GM21423 (cell line): ENCODE measurements at regions not wholly inside any gene's neighbourhood (a gene's known extent, or its start where the extent isn't known, plus 50 kb on each side); places are given as distances from the start of the nearest gene placed in this dataset.
A peak's percentile ranks its signal among the peaks of the same experiment; 100 is the strongest.

Source experiments
- ATAC-seq: cut with Tn5 transposase; IDR thresholded peaks from one replicate; pipeline ENCODE4 v1.9.1; 2021; ENCODE audit warnings: mild to moderate bottlenecking, moderate library complexity; ENCODE audit not compliant: unreplicated experiment

GRCh38 chr18:56545464-56545863 lies 92.9 kb downstream of the TXNL1 start:
- ATAC-seq, result no peak

DNA sequence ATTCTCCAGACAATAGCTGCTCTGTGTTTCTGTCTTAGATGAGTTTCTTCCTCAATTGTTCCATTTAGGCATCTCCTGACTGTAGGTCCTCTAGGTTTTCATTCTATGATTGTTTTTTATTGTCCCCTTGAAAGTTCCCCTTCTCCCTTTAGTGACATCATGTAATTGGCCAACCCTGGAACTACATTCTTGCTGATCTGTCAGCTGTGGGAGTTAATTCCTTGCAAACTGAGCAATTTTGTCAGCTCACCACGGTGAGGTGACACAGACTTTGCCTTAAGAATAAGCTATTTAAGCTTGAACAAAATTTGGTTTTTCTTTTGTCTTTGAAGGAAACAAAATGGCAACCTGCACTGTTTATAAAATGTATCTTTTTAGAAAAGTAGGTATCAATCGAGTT lies 95.9 kb downstream of the TXNL1 start:
- ATAC-seq, result no peak

DNA sequence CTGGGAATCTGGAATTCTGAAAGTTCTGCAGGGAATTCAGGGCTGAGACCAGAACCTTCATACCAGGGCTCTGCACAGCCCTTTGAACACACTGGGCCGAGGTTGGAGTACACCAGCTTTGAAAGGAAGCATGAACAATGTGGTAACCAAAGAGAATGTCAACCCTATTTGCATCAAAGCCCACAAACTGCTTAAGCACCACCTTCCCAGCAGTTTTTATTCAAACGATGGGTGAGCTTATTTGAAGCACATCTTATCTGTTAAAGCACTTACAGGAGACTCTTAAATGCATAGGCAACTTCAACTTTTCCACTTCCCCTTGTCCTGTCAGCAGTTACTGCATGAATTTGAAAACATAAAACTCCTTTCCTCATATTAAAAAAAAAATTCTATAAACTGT lies 96.6 kb downstream of the TXNL1 start:
- peak; percentile 56 for ATAC-seq

- no peak for ATAC-seq
Measured at GRCh38 chr18:56541340-56541739, 97.1 kb downstream of the TXNL1 start.

DNA sequence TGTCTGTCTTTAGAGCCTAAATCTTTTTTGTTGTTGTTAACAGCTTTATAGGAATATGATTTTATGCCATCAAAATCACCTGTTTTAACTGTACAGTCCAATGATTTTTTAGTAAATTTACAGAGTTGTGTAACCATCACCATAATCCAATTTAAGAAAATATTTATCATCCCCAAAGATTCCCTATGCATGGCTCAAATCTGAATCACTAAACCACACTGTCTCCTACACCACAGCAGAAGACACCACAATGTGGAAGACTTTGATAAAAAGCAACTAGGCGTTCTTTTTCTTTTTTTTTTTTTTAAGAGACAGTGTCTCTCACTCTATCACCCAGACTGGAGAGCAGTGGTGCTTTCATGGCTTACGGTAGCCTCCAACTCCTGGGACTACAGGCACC lies 99.6 kb downstream of the TXNL1 start:
- no peak for ATAC-seq

GRCh38 chr18:56532176-56532840 lies 106.1 kb downstream of the TXNL1 start:
- peak; percentile 95 for ATAC-seq

- ATAC-seq, result no peak
Measured at GRCh38 chr18:56522816-56523215, 115.6 kb downstream of the TXNL1 start.

DNA sequence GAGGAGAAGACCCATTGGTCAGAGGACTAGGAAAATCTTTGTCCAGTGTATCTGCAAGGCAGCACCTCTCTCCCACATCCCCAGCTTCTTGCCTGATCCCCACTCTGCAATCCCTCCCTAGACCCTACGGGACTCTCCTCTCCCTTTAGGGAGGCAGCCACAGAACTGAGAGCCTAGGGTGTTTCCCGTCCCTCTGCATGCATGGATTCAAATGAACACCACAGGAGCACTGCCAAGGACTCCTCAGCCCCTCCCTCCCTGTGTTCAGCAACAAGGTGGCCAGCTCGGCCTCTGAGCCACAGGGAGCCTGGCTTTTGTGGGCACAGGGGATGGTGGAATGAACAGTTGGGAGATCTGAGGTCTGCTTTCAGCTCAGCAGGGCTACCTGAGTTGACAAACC lies 117.1 kb downstream of the TXNL1 start:
- no peak for ATAC-seq

DNA sequence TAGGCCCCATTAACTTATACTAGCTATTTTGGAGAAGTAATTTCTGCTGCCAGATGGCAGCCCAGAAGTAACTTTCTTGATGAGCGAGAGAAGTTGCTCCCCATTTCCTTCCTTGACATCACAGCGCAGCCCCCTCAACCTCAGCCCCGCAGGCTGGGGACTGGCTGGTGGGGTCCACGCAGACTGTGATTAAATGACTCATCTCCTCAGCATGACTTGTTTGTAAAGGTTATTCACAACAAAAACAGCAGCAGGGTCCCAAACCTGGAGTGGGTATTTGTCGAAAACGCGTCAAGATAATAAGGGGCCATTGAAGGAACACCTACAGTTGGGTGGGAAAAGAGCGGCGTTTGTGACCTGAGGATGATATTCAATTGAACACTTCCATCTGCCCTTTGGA lies 120.6 kb downstream of the TXNL1 start:
- no peak for ATAC-seq

- no peak for ATAC-seq
Measured at GRCh38 chr18:56517196-56517595, 121.2 kb downstream of the TXNL1 start.

GRCh38 chr18:56516789-56517188 lies 121.6 kb downstream of the TXNL1 start:
- ATAC-seq, result no peak

GRCh38 chr18:56515522-56515921 lies 122.9 kb downstream of the TXNL1 start:
- ATAC-seq, result no peak

DNA sequence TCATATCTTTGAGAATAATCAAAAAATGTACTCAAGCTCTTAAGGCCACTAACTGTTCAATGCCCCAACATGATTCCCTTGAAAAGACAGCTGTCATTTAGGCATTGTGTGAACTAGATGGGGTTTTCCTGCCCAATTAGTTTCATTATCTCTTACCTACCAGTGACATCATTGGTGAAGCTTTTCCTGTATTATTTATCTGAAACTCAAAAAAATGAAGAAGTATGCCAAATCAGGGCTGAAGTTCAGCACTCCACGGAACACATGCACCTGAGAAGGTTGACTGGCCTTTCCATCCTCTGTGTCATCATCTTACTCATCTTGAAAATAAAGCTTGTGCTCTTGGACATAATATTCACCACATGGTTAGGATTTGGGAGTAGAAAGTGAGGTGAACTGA lies 126.4 kb downstream of the TXNL1 start:
- ATAC-seq, result peak; percentile 69

DNA sequence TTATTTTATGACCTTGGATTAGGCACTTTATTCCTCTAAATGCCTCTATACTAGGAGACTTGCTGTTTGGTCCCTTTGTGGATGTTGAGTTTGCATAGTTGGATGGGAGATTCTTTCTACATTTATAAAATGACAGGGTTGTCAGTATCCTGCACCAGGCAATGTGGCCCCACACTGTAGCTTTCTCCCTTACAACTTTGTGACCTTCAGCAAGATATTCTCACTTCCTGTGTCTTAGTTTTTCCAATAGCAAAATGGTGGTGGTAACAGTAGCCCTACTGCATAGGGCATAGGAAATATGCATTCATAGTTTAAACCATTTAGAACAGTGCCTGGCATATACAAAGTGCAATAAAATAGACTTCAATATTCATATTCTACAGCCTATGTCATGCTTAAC lies 128.3 kb downstream of the TXNL1 start:
- ATAC-seq, result no peak

DNA sequence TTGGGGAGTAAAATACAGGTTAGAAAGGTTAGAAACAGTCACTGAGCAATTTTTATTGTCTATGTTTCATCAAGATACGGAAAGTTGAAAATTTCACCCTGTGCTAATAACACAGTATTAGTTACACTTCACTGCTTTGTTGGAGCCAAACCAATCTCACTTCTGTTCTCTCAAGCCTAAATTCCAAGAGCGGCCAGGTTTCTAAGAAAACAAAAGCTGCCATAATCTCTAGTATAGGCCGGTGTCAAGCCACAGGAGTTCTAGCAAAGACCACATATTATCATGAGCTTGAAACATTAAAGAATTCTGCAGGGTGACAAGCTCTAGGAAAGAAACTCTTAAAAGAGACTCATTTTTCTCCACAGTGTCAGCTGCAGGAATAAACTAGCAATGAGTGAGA lies 128.7 kb downstream of the TXNL1 start:
- ATAC-seq, result no peak

GRCh38 chr18:56508370-56509036 lies 129.9 kb downstream of the TXNL1 start:
- no peak for ATAC-seq

DNA sequence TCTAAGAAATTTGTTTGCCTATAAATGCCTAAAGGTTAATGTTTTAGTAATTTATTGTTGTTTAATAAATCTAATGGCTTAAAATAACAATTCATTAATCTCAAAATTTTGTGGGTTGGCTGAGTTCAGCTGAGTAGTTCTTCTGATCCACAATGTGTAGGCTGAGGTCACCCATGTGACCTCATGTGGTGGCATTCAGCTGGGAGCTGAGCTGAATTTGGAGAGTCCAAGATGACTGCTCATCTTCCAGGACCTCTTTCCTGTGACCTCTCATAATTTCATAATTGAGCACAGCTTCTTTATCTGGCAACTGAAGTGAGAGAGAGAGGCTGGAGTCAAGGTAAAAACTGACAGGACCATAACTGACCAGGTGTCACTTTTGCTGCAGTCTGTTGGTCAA lies 132.4 kb downstream of the TXNL1 start:
- ATAC-seq, result no peak

DNA sequence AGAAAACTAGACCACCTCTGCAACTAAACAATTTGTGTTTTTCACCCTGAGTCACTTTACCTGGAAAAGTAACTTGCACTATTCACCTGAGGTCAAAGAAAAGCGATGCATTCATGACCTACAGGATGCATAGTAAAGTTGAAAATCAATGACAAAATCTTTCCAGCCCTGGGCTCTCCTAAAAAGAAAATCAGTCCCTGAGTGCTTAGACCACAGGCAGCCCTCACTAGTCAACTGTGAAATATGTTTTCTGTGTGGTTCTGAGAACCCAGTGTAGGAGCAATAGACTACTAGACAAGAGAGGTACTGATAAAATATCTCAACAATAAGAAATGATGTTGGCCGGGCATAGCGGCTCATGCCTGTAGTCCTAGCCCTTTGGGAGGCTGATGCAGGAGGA lies 133.1 kb downstream of the TXNL1 start:
- no peak for ATAC-seq

DNA sequence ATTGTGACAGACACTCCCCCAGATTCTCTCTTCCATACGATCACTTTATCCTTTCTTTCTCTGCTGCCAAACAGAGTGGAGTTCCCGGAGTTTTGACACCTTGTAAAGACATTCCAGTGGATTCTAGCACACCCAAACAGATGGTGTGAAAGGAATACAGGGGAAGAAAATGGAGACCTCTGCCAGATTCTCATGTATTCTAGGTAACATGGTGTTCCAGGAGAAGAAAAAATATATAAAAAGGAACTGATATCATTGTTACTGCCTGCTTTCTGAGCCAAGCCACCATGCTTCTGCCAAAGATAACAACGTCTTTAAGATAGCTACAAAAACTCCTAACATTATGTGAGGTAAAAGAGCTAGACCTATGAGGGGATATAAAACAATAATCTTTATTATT lies 136.5 kb downstream of the TXNL1 start:
- ATAC-seq, result no peak

DNA sequence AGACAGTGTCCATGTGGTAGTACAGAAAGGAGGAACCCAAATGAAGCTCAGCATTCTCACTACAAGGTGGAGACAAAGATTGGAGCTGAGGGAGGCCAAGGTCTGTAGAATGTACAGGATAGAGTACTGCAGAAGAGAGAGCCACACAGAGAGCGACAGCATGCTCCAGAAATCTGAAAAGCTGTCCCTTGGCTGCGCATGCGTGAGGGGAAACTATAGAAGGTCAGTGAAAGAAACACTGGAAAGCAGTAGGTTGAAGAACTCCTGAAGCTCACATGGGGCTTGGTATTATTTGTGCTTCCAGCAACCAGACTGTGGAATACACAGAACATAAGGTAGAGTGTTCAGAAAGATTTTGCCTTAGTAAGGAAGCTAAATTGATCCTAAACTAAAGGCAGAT lies 142.5 kb downstream of the TXNL1 start:
- no peak for ATAC-seq

GRCh38 chr18:56493531-56493930 lies 144.9 kb downstream of the TXNL1 start:
- ATAC-seq, result no peak

DNA sequence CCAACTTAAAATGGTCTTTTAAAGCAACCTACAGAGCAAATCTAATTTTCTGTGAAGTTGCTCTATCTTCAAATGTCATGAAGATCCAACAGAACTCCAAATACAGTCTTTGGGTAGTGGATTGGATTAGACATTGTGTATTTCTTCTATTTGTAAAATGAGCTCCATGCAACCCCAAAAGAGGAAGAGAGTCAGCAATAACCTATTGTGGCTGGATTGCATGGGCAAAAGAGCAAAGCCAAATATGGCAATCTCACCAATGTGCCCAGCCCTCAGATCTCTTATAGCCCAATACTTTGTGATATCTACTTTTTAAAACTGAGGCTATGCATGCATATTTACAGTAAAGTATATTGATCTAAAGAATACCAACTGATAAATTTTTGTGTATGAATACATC lies 146.3 kb downstream of the TXNL1 start:
- no peak for ATAC-seq

DNA sequence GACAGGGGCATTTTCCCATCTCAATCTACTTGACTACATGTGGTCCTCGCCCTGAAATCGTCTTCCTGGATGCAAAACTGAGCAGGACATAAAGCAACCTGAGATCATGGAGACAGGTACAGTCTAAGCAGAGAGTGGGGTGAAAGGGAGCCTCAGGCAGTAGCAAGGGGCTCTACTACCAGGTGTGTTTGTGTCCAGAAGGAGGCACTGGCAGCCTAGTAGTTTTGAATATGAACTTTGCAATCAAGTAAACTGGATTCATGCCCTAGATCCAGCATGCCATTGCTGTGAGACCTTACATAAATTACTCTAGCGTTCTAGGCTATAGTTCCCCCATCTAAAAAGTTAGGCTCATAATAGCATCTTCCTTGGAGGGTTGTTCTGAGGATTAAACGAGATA lies 147.4 kb downstream of the TXNL1 start:
- no peak for ATAC-seq
